Activated T-helper 2 cell treated with anti-CD3 and anti-CD28 coated beads, Interferon-gamma antibody, Interleukin-2, Interleukin-4, amounts not matched to agents 10 μg/mL and 5 μg/mL and 100 μg/mL, durations not matched to agents 14 hours and 24 hours and 36 hours (primary cell): ENCODE measurements at regions not wholly inside any gene's neighbourhood (a gene's known extent, or its start where the extent isn't known, plus 50 kb on each side); places are given as distances from the start of the nearest gene placed in this dataset.

Experiments
- DNase-seq: peaks from one replicate; pipeline ENCODE4 v3.0.0; 2021; ENCODE audit warnings: low spot score
- H3K27ac Mint-ChIP-seq: one replicate; pipeline ENCODE4 v1.8.0; 2021; ENCODE audit warnings: mixed read lengths
- H3K27me3 Mint-ChIP-seq: one replicate; pipeline ENCODE4 v1.8.0; 2021; ENCODE audit warnings: low read depth, mixed read lengths
- H3K36me3 Mint-ChIP-seq: one replicate; pipeline ENCODE4 v1.8.0; 2021; ENCODE audit warnings: low read depth, mixed read lengths
- H3K4me1 Mint-ChIP-seq: one replicate; pipeline ENCODE4 v1.8.0; 2021; ENCODE audit warnings: low read depth, mixed read lengths
- H3K4me3 Mint-ChIP-seq: one replicate; pipeline ENCODE4 v1.8.0; 2021; ENCODE audit warnings: low read depth, mild to moderate bottlenecking, moderate library complexity, mixed read lengths
- H3K9me3 Mint-ChIP-seq: one replicate; pipeline ENCODE4 v1.8.0; 2021; ENCODE audit warnings: mixed read lengths
- intact Hi-C: fragments of 100-400 bp; cut with micrococcal nuclease; formaldehyde crosslinking; loops from one replicate; pipeline ENCODE4 v1.15.1; 2023

DNA sequence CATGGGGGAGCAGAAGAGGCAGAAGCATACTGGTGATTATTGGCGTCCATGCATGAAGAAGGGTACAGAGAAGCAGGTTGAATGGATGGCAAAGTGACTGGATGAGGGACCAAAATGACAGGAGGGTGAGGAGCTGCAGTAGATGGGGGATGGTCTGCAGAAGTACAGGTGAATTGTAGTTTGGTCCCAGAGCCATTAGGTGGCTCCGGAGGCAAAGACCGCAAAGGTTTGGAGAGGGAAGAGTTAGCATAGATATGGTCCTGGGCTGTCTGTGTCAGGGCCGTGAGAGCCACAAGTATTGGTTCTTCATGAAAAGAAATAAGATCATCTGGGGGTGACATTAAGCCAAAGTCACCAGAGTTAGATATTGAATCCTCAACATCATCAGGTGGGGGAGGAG, 59.0 kb upstream of the ZNF726 start:
- no peak overlapping the region for H3K4me3 Mint-ChIP-seq
- H3K27ac Mint-ChIP-seq: no peak overlapping the region
- intact Hi-C loops: no loop called here

DNA sequence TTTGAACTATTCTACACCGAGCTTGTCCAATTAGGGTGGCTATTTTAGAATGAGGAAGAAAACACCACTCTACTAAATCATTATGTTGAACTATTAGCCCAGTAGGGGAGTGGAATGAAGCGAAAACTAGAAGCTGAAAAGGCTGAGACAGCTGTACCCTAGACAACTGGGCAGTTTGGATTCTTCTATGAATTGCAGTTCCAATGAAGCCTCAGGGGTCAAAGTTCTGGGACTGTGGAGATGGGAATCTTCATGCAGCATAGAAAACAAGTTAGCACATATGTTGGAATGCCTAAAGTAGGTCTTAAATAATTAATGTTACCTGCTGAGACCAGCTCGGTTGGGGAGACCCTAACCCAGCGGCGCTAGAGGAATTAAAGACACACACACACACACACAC, 62.7 kb upstream of the ZNF726 start:
- no peaks in the 10 kb centered on the region for H3K36me3 Mint-ChIP-seq
- H3K4me1 Mint-ChIP-seq: no peaks in the 10 kb centered on the region
- no peak for DNase-seq
- H3K9me3 Mint-ChIP-seq: peaks cover 89% of the 10 kb centered on the region
- intact Hi-C loops: no loop called here
- no peak overlapping the region for H3K4me3 Mint-ChIP-seq
- H3K27me3 Mint-ChIP-seq: no peaks in the 10 kb centered on the region
- H3K27ac Mint-ChIP-seq: no peak overlapping the region

More for the DNA sequence above, 59.0 kb upstream of the ZNF726 start:
- H3K4me1 Mint-ChIP-seq: no peaks in the 10 kb centered on the region
- no peaks in the 10 kb centered on the region for H3K36me3 Mint-ChIP-seq
- no peaks in the 10 kb centered on the region for H3K27me3 Mint-ChIP-seq
- peaks cover 76% of the 10 kb centered on the region for H3K9me3 Mint-ChIP-seq
- DNase-seq: no peak

DNA sequence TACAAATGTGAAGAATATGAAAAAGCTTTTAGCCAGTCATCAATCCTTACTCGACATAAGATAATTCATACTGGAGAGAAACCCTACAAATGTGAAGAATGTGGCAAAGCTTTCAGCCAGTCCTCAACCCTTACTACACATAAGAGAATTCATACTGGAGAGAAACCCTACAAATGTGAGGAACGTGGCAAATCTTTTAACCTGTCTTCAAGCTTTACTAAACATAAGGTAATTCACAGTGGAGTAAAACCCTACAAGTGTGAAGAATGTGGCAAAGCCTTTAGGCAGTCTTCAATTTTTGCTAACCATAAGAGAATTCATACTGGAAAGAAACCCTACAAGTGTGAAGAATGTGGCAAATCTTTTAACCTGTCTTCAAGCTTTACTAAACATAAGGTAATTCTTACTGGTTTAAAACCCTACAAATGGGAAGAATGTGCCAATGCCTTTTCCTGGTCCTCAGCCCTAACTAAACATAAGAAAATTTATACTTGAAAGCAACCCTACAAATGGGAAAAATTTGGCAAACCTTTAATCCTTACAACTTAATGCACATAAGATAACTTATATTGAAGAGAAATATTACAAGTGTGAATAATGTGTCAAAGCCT, 74.1 kb upstream of the ZNF681 start:
- Mint-ChIP-seq H3K4me1 (no peaks in the 10 kb centered on the region), H3K27me3 (no peaks in the 10 kb centered on the region), H3K9me3 (peaks cover 77% of the 10 kb centered on the region), H3K36me3 (no peaks in the 10 kb centered on the region), H3K4me3 (no peak overlapping the region), H3K27ac (no peak overlapping the region)
- intact Hi-C loops: no loop called here
- DNase-seq: no peak

DNA sequence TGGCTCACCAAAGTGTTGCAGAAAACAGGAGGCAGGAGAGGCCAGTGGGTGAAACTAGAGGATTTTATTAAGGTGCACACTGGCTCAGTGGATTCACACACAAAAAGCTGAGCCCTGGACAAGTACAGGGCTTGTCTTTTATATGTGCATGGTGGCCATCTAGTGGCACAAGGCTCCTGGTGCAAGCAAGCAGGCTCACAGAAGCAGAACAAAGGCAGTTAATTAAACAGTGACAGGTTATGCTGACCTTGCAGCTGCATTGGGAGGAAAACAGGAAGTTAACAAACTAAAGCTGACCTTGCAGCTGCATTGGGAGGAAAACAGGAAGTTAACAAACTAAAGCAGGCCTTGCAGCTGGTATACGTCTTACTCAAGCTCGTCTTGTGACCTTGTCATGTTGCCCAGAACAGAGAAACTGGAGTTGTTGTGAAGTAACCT, 65.3 kb upstream of the ZNF681 start:
- no peak overlapping the region for H3K4me3 Mint-ChIP-seq
- no peaks in the 10 kb centered on the region for H3K4me1 Mint-ChIP-seq
- DNase-seq: no peak
- intact Hi-C loops: no loop called here
- H3K27me3 Mint-ChIP-seq: no peaks in the 10 kb centered on the region
- H3K27ac Mint-ChIP-seq: no peak overlapping the region
- peaks cover 54% of the 10 kb centered on the region for H3K9me3 Mint-ChIP-seq
- no peaks in the 10 kb centered on the region for H3K36me3 Mint-ChIP-seq

DNA sequence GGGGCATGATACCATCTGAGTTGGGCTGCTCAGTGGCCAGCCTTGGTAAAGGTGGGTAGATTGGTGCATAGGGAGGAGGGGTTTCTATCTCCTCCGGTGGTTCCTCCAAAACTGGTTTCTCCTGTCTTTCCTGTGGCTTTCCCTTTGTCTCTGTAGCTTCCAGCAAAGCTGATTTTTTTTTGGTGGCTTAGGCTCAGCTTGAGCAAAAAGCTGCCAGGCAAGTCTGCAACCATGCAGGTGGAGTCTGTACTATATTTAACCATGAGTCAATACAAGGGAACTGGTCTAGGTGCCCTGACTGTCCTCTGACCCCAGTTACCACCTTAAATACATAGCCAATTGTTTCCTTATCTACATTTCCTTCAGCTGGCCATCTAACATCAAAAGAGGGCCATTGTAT, 64.0 kb upstream of the ZNF681 start:
- intact Hi-C loops: no loop called here
- DNase-seq: no peak
- no peaks in the 10 kb centered on the region for H3K4me1 Mint-ChIP-seq
- no peaks in the 10 kb centered on the region for H3K27me3 Mint-ChIP-seq
- no peak overlapping the region for H3K4me3 Mint-ChIP-seq
- no peaks in the 10 kb centered on the region for H3K36me3 Mint-ChIP-seq
- H3K27ac Mint-ChIP-seq: no peak overlapping the region
- peaks cover 63% of the 10 kb centered on the region for H3K9me3 Mint-ChIP-seq

DNA sequence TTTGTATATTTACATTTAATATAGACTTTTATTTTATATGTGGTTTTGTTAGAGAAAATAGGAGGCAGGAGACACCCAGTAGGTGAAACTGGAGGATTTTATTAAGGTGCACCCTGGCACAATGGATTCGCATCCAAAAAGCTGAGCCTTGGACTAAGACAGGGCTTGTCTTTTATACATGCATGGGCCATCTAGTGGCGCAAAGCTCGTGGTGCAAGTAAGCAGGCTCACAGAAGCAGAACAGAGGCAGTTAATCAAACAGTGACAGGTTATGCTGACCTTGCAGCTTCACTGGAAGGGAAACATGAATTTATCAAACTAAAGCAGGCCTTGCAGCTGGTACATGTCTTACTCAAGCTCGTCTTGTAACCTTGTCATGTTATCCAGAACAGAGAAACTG, 58.8 kb upstream of the ZNF681 start:
- H3K9me3 Mint-ChIP-seq: peaks cover 57% of the 10 kb centered on the region
- intact Hi-C loops: no loop called here
- H3K4me1 Mint-ChIP-seq: no peaks in the 10 kb centered on the region
- DNase-seq: no peak
- H3K36me3 Mint-ChIP-seq: no peaks in the 10 kb centered on the region
- no peak overlapping the region for H3K27ac Mint-ChIP-seq
- H3K4me3 Mint-ChIP-seq: no peak overlapping the region
- no peaks in the 10 kb centered on the region for H3K27me3 Mint-ChIP-seq

DNA sequence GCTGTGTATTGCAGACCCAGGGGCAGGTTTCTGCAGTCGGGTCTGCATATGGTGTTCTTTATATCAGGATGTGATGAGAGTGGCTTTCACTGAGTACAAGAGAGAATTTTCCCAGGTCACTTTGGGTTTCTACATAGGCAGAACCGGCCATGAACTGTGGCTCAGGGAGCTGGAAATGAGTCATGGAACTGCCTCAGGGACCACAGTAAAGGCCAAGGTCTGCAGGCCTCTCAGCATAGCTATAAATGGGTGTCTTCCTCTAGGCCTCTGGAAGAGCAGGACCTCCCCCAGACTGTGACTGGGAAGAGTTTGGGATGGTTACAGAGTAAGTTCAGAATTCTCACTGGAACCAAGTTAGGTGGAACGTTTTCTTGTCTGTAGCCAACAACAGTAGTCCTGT, 51.8 kb upstream of the ZNF681 start:
- intact Hi-C loops: no loop called here
- Mint-ChIP-seq H3K36me3 (peaks cover 11% of the 10 kb centered on the region), H3K27ac (no peak overlapping the region), H3K9me3 (peaks cover 43% of the 10 kb centered on the region), H3K4me3 (no peak overlapping the region), H3K27me3 (no peaks in the 10 kb centered on the region), H3K4me1 (no peaks in the 10 kb centered on the region)
- DNase-seq: no peak
